GM21529 (cell line): ENCODE measurements at regions not wholly inside any gene's neighbourhood (a gene's known extent, or its start where the extent isn't known, plus 50 kb on each side); places are given as distances from the start of the nearest gene placed in this dataset.
"Not testable (repeated sequence)": the region's sequence is repeated elsewhere in the genome, so short reads cannot be mapped to it uniquely, and the experiment has no call there.

Source experiments
- ATAC-seq: cut with Tn5 transposase; IDR thresholded peaks from one replicate; pipeline ENCODE4 v1.9.1; 2021; ENCODE audit not compliant: unreplicated experiment

DNA sequence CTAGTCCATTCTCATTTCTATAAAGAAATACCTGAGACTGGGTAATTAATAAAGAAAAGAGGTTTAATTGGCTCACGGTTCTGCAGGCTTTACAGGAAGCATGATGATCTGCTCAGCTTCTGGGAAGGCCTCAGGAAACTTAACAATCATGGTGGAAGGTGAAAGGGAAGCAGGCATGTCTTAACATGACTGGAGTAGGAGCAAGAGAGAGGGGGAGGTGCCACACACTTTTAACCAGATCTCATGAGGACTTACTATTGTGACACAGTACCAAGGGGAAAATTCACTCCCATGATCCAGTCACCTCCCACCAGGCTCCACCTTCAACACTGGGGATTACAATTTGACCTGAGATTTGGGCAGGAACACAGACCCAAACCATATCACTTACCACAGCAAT lies 310.1 kb downstream of the SH3GL2 start:
- ATAC-seq = not testable (repeated sequence)

DNA sequence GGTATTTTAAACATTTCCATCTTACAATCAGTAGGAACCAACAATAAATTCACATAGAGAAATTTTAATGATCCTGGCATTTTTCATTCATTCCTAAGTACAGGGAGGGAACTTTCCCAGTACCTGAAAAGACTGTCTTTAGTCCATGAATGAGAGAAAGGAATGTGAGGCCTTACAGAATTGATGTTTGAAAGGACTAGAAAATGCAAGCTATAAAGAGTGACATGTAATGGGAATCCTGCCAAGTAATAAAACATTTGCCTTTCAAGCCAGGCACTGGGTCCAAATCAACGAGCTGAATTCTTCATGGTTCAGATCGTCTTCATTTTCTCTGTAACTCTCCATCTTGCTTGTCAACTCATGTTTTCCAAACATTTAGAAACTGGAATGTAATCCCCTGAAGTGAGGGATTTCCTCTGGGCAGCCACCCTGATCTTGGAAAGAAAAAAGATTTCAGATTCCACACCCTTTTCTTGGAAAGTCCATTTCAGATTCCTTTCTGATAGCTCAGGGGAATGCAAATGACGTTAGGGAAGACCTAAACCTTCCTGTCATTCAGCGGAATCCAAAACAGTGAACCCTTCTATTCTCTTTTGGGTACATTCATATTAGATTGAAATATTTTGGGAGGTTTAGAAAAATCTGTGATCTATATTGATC lies 315.8 kb downstream of the SH3GL2 start:
- no peak for ATAC-seq

DNA sequence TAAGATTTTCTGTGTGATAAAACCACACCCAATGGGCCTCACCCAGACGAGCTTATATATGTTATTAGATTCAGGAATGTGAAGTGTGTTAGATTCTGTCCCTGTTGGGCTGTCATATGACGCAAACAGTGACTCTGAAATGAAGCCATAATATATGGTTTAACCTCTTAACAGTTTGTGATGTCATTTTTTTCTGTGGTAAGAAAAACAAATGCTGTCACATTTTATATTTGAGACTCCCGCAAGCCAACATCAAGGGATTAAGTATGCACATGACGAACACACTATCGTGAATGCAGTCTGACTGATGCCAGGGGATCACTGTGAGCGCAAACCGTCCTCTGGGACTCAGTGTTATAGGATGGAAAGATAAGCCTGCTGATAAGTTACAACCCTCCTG lies 321.7 kb downstream of the SH3GL2 start:
- ATAC-seq = no peak

DNA sequence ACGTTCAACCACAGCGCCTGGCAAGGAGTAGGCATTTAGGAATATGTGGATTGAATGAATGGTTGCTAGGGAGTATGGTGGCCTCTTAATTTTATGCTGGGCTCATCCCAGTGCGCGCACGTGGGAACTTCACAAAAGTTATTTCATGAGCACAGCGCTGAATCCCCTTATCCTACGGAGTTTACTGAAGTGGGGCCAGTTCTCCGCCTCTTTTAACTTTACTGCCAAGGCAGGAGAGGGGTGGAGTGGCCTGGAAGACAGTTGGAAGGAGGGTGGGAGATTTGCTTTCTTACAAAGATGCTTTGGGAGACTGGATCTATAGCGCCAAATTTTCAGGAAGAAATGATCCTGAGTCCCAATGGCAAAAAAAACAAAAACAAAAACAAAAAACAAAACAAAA lies 326.5 kb downstream of the SH3GL2 start:
- ATAC-seq = no peak

DNA sequence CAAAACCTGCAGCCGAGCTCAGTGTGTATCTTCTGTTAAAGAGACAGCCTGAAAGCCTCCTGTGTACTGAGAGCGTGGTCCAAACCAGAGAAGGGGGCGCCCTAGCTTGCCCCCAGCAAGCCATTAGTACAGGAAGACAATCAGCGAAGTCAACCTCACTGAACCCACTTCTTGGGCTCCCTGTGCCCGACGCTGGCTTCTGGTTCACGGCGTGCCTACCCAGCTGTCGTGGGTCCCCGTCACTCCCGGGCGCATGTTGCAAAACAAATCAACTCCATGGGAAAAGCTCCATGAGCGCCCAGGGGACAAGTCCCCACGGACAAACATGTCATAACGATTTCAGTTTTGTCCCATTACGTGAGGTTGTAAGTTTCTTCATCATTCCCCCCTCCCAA lies 326.9 kb downstream of the SH3GL2 start:
- ATAC-seq = no peak

DNA sequence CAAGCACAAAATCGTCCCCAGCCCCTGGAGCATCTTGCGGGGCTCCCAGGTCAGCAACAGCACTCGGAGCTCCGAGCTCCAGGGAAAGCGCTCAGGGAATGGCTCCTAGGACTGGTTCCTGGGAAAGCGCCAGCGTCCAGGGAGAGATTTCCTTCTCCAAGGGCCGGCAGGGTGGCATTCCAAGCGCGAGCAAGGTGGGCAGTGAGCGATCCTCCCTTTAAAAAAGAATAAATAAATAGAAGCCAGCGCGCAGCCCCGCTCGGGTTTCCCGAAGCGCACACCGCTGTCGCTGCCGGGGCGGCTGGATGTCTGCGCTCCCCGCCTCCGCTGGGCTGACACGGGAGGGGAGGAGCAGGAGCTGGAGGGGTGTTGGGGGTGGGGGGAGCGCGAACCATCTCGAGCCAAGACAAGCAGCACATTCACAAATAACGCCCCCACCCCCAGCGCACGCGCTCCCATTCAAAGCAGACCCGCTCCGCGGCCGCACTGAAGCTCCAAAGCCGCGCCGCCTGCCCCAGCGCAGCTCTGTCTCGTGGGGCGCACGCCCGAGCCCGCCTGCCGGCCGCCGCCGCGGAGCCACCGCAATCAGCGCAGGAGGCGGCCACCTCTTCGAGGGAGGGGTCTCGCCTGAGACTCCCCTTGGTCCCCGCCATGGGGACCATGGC lies 327.4 kb downstream of the SH3GL2 start:
- no peak for ATAC-seq

DNA sequence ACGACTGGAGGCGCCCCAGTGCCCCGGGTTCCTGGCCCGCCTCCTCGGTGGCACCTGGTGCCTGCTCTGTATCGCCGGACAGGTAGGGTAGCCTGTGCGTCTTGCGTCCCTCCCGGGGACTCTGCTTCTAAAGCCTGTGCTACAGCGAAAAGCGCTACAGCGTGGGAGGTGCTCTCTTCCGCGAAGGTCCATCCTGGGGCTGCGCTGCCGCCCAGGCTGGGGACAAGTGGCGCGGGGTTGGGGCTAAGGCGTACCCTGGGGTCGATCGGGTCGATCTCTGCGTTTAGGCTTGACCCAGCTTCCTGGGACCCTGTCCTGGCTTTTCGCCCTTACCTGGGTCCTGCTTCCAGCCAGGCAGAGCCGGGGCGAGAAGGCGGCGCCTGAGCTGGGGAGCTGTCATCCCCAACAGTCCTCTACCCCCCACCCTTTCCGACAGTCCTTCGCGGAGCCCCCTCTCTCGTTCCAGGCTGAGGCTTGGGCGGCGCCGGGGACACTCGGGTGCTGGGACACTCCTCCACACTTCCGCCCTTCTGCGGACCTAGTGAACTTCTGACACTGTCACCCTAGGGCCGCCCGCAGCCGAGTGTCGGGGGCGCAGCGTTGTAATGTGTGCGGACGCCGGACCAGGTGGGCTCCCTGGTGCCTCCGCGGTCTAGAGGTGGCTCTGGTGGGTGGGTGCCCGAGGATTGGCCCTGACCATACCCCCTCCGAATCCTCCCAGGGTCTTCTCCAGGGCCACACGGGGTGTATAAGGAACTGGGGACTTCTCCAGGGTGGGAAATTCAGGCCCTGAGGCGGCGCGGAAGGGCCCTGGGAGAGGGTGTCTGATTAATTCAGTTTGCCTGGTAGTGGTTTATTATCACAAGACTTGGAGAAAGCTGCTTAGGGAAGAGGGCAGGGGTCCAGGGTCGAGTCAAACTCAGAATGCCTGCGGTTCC lies 328.2 kb downstream of the SH3GL2 start:
- no peak for ATAC-seq

DNA sequence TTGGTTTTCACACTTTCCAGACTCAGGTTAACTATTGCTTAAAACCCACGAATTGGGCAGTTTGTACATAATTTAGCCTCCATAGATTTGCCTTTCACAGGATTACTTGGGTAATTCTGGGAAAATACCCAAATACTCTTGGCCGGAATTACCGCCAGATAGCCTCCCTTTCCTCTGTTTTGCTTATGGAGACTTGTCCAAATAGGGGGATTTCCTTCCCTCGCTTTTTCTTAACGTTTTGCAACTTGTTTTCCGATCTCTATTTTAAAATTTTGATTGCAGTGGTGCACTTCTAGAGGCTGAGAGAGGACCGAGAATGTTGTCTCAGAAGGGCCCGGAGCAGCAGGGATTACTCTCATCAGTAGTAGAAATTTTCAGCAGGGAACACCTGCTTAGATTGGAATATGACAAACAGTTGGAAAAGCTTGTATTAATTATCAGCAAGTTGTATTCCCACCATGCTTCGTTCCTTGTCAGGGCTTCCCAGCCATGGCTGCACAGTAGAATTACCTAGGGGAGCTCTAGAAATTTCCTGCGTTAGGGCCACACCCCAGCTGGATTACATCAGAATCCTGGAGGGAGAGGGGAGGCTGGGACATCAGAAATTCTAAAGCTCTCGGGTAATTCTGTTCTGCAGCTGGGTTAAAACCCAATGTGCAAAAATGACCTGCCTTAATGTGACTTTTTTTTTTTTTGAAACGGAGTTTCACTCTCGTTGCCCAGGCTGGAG lies 329.1 kb downstream of the SH3GL2 start:
- ATAC-seq = no peak

DNA sequence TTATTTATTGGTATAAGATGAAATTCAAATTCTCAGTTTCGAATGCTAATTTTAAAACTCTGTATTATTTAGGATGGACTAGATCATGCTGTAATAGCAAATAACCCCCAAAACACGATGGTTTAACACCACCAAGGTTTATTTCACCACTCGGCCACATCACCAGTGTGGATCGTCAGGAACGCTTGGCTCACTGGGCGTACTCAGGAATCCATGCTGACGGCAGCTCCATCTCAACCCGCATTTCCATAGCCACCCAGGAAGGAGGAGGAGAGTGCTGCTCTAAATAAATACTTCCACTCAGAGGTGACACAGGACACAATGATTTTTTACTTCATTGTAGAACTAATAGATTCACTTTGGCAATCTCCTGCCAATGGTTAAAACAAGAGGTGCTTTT lies 347.4 kb downstream of the SH3GL2 start:
- ATAC-seq = no peak

DNA sequence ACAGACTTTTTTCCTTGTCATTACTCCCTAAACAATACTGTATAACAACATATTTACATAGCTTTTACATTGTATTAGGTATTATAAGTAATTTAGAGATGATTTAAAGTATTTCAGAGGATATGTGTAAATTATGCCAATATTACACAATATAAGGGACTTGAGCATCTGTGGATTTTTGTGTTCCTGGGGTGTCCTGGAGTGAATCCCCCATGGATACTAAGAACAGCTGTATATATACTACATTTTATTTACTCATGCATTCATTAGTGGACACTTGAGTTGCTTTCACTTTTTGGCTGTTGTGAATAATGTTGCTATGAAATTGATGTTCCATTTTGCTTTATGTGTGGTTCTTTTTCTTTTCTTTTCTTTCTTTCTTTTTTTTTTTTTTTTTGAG lies 348.8 kb downstream of the SH3GL2 start:
- ATAC-seq = no peak

DNA sequence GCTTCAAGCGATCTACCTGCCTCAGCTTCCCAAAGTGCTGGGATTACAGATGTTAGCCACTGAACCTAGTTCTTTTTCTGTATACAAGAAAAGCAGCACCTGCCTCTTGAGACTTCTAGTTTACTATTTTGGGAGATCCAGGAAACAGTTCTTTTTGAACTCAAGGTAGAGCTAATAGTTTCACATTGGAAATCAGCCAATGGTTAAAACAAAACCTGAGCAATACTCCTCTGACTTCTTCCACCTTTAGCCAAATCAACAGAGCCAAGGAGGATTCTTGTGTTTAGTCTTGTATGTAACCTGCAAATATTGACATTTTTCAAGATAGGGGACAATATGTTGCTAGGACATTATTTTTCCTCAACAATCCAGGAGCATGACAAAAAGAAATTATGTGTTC lies 349.4 kb downstream of the SH3GL2 start:
- no peak for ATAC-seq

DNA sequence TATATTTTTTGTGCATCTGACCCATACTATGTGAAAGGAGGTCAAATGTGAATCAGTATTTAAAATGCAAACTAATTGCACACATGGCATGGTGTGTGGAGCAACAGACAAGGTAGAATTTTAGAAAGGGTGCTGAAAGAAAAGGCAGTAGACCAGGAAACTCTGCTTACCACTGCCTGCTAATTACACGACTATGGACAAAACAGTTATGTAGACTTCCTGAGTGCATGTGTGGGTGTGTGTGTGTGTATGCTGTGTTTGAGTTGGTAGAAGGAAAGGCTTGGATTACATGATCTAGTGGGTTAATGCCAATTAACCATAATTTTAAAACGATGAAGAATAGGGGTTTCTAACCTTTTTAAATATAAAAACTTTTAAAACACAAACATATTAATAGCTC lies 349.9 kb downstream of the SH3GL2 start:
- ATAC-seq = no peak

DNA sequence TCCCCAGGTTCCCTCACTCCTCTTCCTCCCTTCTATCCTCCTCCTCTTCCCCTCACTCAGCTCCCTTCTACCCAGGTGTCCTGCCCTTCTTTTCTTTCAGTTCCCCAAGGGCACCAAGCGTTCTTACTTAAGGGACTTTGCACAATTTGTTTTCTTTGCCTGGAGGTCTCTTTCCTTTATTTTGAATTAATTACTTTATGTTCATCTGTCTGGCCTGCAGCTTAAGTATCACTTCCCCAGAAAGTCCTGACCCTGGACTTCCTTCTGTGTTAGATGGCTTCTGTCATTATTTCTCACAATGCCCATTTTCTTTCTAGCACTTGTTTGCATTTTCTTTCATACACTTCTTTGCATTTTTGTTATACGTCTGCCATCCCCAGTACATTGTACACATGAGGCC lies 350.6 kb downstream of the SH3GL2 start:
- no peak for ATAC-seq

DNA sequence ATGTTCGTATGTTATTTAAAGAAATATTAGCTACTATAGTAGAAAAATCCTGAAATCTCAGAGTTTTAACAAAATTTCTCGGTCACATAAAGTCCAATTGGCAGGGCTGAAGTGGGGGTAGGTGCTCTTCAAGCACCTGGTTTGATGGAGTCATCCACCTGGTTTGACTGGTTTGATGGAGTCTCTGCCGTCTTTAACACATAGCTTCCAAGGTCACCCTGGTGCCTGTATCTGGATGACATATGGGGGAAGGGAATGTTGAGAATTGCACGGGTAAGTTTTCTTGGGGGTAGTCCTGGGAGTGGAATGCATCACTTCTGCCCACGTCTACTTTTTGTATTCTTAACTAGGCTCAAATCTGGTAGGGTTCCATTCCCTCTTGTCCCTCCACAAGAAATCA lies 351.2 kb downstream of the SH3GL2 start:
- no peak for ATAC-seq

DNA sequence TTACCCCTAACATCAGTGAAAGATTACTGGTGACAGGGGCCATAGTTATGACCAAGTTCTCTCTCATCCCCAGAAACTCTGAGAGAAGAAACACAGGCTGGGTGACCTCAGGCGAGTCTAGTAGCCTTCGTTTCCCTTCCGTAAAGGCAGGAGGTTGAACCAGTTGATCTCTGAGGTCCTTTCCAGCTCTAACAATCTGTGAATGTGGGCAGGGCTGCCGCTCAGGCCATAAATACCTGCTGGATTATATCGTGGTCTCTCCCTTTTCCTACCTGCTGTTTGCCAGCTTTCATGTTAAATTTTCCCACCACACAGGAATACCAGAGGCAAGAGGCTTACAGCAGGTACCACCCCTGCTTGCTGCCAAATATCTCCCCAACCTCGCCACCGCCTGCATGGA lies 357.5 kb downstream of the SH3GL2 start:
- no peak for ATAC-seq

DNA sequence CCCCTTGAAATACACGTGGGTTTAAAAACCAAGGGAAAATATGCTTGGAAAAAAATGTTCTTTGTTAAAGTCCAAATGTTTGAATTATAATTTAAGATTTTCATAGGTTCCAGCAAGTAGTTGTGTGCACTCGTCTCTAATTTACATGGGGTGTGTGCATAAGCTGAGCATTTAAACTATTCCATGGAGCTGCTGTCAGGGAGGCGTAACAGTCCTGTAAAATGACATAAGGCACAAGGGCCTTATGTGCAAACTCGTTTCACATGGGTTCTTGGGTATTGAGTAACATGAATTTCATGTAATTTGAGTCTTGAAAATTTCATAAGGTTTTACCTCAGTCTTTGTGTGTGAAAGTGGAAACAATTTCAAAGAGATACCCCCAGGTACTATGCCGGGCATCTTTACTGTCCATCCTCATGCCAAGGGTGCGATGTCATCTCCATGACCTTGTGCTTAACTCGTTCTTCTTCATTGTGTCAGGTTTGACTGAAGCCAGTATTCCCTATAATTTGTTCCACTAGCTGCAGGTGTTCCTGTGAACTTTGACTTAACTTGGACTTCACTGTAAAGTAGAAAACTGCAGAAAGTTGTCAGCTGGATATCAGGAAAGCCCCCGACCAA lies 359.3 kb downstream of the SH3GL2 start:
- ATAC-seq = no peak

DNA sequence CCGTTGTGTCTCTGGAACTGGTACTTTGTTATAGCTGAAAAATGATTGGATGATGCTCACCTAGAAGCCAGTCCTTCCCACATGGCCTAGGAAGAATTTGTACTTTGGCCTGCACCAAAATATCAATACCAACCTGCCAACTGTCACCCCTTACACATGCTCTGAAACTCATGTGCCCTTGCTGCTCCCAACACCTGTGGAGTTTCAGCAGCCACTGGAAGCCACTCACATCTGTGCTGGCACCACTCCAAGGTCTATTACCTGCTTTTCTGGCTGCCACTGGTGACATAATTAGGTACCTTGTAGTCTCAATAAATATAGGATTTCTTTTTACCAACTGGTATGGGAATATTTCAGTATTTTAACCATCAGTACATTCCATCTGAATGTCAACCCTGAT lies 363.6 kb downstream of the SH3GL2 start:
- ATAC-seq = no peak

DNA sequence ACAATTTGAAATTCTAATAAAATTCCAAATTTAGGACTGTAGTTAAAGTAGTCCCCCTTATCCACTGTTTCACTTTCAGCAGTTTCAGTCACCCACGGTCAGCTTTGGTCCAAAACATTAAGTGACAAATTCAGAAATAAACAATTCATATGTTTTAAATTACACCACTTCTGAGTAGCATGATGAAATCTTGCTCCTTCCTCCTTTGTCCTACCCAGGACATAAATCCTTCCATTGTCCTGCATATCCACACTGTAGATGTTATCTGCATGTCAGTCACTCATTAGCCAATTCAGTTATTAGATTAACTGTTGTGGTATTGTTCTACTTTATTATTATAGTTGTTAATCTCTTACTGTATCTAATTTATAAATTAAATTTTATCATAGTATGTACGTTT lies 376.5 kb downstream of the SH3GL2 start:
- ATAC-seq = no peak

DNA sequence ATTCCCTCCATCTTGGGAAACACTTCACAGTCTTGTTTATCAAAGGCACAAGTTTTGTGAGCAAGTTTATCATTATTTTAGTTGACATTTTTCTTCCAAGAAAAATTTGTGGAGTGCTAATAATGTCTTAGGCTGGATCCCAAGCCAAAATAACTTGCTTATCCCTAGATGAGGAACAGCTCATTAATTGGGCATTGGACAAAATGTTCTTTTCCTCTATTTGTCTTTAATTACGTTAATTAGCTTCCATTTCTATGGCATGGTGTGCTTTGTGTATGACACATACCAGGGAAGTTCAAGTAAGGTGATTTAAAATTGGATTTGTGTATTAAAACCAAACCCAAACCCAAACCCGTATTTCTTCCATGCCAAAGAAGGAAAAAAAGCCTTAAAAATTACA lies 379.5 kb downstream of the SH3GL2 start:
- no peak for ATAC-seq

DNA sequence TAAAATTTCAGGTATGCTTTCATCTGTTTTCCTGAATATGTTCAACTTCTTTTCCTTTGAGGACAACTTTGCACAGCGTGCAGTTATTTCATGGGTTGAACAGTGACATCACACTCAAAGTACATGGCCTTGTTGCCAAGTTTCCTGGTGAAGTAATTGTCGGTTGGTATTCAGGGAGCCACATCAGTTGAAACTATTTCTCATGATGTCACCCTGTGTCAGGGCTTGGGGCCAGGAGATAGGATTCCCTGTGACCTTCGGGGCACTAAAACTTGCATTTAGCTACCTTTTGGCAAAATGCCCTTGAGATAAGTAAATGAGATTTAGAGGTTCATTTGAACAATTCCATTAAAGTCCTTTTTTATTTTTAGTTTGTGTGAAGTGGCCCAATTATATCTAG lies 383.9 kb downstream of the SH3GL2 start:
- ATAC-seq = no peak

DNA sequence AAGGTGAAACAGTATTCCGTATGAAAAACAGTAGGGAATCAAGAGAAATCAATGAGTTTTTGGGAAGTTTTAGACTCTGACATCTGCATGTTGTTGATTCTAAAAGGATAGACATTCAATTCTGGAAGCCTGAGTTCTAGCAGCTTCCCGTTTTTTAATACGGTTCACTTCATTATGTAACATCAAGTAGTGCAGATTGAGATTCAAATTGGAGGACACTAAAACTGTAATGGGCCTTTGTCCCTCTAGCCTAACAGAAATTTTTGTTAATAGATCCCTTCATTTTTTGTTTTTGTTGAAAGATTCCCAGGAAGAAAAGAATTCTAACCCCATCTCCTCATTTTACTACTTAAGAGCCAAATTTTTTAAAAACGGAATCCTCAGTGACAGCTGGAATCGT lies 384.6 kb downstream of the SH3GL2 start:
- no peak for ATAC-seq
